ENCODE measurements at regions not wholly inside any gene's neighbourhood (a gene's known extent, or its start where the extent isn't known, plus 50 kb on each side); places are given as distances from the start of the nearest gene placed in this dataset.

DNA sequence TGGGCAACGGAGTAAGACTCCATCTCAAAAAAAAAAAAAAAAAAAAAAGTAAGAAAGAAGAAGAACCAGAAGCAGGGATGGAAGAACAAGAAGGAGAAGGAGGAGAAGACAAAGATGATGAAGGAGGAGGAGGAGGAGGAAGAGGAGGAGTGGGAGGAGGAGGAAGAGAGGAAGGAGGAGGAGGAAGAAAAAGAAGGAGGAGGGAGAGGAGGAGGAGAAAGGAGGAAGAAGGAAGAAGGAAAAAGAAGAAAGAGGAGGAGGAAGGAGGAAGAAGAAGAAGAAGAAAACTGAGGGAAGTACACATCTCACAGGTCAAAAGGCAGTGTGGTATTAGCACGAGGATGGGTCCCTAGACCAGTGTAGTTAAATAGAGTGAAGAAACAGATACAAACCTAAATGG is 65.1 kb upstream of the SCAF8 start:
- Histone ChIP-seq H3K4me2 (ENCODE audit: low read length) (no peak overlapping the region), H3K79me2 (ENCODE audit: control insufficient read depth, low read length) (no peaks in the 10 kb centered on the region), H3K27me3 (ENCODE audit: control insufficient read depth, low read length) (0 out of 2 replicates have a peak, but pooled peaks cover 4% of the 10 kb centered on the region), H3K4me3 (ENCODE audit: low read length) (no peak overlapping the region), H3K9me3 (ENCODE audit: control insufficient read depth, insufficient read depth, low read length) (no peaks in the 10 kb centered on the region), H3K36me3 (ENCODE audit: control insufficient read depth, low read length) (no peaks in the 10 kb centered on the region), H3K27ac (ENCODE audit: low read depth, low read length) (no peak overlapping the region), H3F3A (ENCODE audit: control insufficient read depth, insufficient read depth) (no peaks in the 10 kb centered on the region), H3K4me1 (ENCODE audit: control insufficient read depth, low read length) (no peaks in the 10 kb centered on the region), H3K9me2 (replicated peaks; ENCODE audit: control insufficient read depth, low read length) (no peaks in the 10 kb centered on the region), H4K20me1 (ENCODE audit: control insufficient read depth, insufficient read depth, low read depth, low read length) (no peaks in the 10 kb centered on the region)
- no peak for TF ChIP-seq EZH2phosphoT487 (IDR thresholded peaks at IDR 0.05; ENCODE audit: borderline replicate concordance, low read length)
- TF ChIP-seq, protein P1, sequence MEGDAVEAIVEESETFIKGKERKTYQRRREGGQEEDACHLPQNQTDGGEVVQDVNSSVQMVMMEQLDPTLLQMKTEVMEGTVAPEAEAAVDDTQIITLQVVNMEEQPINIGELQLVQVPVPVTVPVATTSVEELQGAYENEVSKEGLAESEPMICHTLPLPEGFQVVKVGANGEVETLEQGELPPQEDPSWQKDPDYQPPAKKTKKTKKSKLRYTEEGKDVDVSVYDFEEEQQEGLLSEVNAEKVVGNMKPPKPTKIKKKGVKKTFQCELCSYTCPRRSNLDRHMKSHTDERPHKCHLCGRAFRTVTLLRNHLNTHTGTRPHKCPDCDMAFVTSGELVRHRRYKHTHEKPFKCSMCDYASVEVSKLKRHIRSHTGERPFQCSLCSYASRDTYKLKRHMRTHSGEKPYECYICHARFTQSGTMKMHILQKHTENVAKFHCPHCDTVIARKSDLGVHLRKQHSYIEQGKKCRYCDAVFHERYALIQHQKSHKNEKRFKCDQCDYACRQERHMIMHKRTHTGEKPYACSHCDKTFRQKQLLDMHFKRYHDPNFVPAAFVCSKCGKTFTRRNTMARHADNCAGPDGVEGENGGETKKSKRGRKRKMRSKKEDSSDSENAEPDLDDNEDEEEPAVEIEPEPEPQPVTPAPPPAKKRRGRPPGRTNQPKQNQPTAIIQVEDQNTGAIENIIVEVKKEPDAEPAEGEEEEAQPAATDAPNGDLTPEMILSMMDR (IDR thresholded peaks at IDR 0.05; ENCODE audit: low read depth, low read length, poor library complexity, severe bottlenecking): no peak

DNA sequence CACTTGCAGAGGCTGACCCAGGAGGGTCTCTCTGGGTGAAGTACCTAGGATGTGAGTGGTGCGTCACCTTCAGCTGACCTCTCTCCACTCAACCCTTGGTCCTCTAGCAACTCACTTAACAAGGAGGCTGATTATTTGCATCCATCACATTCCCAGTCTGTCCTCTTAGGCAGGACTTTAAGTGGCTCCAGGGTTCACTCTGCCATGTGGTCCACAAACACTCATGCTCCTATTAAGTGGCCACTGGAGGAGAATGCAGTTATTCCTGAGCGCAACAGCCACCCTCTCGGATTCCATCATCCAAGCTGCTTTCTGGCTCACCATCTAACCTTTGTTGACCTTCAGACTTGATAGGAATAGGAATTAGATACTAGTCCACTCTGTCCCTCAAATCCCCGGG is 61.1 kb upstream of the SCAF8 start:
- H3K4me2 ChIP-seq (ENCODE audit: low read length): no peak overlapping the region
- no peaks in the 10 kb centered on the region for H3F3A ChIP-seq (ENCODE audit: control insufficient read depth, insufficient read depth)
- no peaks in the 10 kb centered on the region for H3K36me3 ChIP-seq (ENCODE audit: control insufficient read depth, low read length)
- no peak overlapping the region for H3K4me3 ChIP-seq (ENCODE audit: low read length)
- H3K27ac ChIP-seq (ENCODE audit: low read depth, low read length): no peak overlapping the region
- no peaks in the 10 kb centered on the region for H3K79me2 ChIP-seq (ENCODE audit: control insufficient read depth, low read length)
- no peaks in the 10 kb centered on the region for H3K4me1 ChIP-seq (ENCODE audit: control insufficient read depth, low read length)
- TF ChIP-seq EZH2phosphoT487 (IDR thresholded peaks at IDR 0.05; ENCODE audit: borderline replicate concordance, low read length): no peak
- TF ChIP-seq, protein P1 (IDR thresholded peaks at IDR 0.05; ENCODE audit: low read depth, low read length, poor library complexity, severe bottlenecking): no peak
- no peaks in the 10 kb centered on the region for H3K9me3 ChIP-seq (ENCODE audit: control insufficient read depth, insufficient read depth, low read length)
- no peaks in the 10 kb centered on the region for H3K9me2 ChIP-seq (replicated peaks; ENCODE audit: control insufficient read depth, low read length)
- no peaks in the 10 kb centered on the region for H3K27me3 ChIP-seq (ENCODE audit: control insufficient read depth, low read length)
- H4K20me1 ChIP-seq (ENCODE audit: control insufficient read depth, insufficient read depth, low read depth, low read length): no peaks in the 10 kb centered on the region

DNA sequence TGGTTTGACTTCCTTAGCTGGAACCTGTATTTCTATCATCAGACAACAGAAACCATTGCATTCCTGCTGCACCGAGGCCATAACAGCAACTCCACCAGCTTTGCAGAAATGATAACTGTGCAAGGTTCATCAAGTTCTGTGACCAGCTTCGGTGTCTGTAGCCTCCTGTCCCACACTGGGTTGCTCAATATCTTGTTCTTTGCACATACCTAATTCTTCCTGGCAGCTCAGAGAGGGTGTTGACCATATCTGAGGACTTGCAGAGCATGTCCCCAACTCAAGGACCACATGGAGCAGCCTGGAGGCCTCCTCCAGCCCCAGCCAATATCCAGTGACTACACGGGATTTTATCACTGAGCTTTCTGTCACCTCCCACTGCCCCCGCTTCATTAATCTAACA is 59.3 kb upstream of the SCAF8 start:
- TF ChIP-seq EZH2phosphoT487 (IDR thresholded peaks at IDR 0.05; ENCODE audit: borderline replicate concordance, low read length): no peak
- TF ChIP-seq, protein P1 (IDR thresholded peaks at IDR 0.05; ENCODE audit: low read depth, low read length, poor library complexity, severe bottlenecking): no peak
- no peak overlapping the region for H3K4me3 ChIP-seq (ENCODE audit: low read length)
- H3K4me2 ChIP-seq (ENCODE audit: low read length): no peak overlapping the region
- no peaks in the 10 kb centered on the region for H4K20me1 ChIP-seq (ENCODE audit: control insufficient read depth, insufficient read depth, low read depth, low read length)
- no peaks in the 10 kb centered on the region for H3K9me3 ChIP-seq (ENCODE audit: control insufficient read depth, insufficient read depth, low read length)
- H3K79me2 ChIP-seq (ENCODE audit: control insufficient read depth, low read length): no peaks in the 10 kb centered on the region
- H3K27me3 ChIP-seq (ENCODE audit: control insufficient read depth, low read length): no peaks in the 10 kb centered on the region
- no peak overlapping the region for H3K27ac ChIP-seq (ENCODE audit: low read depth, low read length)
- no peaks in the 10 kb centered on the region for H3F3A ChIP-seq (ENCODE audit: control insufficient read depth, insufficient read depth)
- no peaks in the 10 kb centered on the region for H3K4me1 ChIP-seq (ENCODE audit: control insufficient read depth, low read length)
- no peaks in the 10 kb centered on the region for H3K36me3 ChIP-seq (ENCODE audit: control insufficient read depth, low read length)
- H3K9me2 ChIP-seq (replicated peaks; ENCODE audit: control insufficient read depth, low read length): no peaks in the 10 kb centered on the region
